NCI-H1092 treated with DMSO at 0.1 percent for 48 hours (cell line): ENCODE measurements at regions not wholly inside any gene's neighbourhood (a gene's known extent, or its start where the extent isn't known, plus 50 kb on each side); places are given as distances from the start of the nearest gene placed in this dataset.
"Not testable (repeated sequence)": the region's sequence is repeated elsewhere in the genome, so short reads cannot be mapped to it uniquely, and the experiment has no call there.

Experiments
- DNase-seq: peaks from one replicate; lab custom pipeline; 2025; lab: John Stamatoyannopoulos, UW

DNA sequence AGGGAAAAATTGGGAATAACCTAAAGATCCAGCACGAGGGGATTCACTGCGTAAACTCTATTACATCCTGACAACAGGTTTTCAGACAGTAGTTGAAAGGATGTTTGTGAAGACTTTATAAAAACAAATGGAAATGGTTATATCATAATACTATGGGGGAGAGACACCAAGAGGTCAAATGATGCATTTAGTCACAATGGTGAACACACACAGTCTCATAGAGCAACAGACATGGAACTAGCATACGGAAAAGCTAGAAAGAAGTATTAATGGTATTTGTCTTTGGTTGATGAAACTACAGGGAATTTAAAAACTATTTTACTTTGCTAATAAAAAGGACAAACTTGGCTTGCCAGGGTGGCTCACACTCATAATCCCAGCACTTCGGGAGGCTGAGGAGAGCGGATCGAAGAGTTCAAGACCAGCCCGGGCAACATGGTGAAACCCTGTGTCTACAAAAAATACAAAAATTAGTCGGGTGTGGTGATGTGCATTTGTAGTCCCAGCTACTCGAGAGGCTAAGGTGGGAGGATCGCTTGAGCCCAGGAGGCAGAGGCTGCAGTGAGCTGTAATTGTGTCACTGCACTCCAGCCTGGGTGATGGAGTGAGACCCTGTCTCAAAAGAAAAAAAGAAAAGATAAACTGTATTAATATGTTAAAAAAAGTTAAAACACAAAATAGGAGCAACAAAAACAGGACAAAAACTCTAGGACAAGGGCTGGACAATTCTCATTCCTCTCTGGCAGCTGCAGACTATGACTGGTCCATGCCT is 94.8 kb downstream of the MYCN start:
- no peak for DNase-seq

DNA sequence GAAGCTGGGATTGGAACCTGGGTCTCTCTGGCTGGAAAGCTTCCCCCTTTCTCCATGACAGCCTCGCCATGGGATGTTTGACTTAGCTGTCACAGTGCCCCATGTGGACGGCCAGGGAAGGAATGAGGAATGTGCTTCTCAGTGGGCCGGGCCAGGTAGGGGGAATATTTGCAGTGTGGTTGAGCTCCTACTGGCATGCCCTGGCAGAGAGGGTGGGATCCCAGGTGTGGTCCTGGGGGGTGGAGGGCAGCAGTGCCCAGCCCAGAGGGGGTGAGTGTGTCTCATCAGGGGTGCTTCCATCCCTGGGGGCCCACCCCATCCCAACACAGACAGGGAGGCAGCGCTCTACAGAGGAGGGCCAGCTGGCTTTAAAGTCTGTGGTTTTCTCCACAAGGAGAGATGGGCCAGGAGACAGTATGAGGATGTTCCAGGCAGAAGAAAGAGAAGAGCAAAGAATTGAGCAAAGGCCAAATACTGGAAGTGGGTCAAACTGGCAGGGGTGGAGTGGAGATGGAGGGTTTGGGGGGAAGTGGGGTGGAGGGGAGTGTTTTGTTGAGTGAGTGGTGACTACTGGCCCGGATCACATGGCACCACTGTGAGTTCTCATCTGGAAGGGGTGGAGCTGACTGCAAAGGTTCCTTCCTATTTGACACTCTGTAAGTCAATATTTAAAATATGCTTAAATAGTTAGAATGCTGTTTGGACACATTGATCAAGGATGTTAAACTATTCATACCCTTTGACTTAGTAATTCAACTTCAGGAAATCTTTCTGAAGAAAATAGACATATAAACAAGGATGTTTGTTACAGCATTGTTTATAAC is 94.0 kb downstream of the MYCN start:
- no peak for DNase-seq

DNA sequence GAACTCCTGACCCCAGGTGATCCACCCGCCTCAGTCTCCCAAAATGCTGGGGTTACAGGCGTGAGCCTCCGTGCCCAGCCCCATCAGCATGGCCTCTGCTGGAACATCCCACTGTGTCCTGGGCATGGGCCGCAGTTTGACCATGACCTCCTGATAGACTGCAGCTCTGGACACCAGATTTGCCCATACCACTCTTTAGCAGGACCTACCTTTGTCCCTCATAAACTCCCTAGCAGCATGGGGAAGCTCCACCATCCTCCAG is 92.6 kb downstream of the MYCN start:
- DNase-seq, result no peak

DNA sequence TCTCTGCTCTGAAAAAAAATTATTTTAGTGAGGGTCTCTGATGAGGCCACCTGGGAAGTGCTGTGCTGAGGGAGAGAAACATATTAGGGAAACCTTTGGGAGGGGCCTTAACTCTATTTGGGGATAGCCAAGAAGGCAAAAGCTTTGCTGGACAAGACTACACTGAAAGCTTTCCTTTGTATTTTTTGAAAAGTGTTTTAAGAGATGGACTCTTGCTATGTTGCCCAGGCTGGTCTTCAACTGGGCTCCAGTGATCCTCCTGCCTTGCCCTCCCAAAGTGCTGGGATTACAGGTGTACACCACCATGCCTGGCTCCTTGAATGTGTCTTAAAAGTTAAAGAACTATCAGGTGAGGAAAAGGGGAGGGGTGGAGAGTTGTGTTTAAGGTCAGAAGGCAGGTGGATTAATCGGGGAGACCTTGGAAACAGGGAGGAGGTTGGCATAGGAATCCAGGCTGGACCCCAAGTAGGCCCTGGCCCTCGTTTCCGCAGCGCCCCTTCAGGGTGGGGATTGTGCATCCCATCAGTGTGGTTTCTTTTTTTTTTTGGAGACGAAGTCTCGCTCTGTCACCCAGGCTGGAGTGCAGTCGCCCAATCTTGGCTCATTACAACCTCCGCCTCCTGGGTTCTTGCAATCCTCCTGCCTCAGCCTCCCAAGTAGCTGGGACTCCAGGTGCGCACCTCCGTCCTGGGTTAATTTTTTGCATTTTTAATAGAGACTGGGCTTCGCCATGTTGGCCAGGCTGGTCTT is 92.1 kb downstream of the MYCN start:
- DNase-seq, result no peak

DNA sequence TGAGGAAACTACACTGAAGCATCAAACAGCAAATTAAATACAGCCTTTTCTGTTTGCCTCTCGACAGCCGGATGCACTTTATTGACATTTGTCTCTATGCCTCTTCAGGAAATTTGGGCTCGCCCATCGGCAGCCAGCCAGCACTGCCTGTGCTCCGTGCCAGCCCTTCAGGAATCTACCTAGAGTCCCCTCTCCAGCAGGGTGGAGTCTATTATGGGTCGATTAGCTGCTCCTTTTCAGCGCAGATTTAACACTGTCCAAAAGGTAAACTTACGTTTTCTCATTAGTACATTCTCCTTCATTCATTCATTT is 91.5 kb downstream of the MYCN start:
- DNase-seq, result peak; percentile 72

DNA sequence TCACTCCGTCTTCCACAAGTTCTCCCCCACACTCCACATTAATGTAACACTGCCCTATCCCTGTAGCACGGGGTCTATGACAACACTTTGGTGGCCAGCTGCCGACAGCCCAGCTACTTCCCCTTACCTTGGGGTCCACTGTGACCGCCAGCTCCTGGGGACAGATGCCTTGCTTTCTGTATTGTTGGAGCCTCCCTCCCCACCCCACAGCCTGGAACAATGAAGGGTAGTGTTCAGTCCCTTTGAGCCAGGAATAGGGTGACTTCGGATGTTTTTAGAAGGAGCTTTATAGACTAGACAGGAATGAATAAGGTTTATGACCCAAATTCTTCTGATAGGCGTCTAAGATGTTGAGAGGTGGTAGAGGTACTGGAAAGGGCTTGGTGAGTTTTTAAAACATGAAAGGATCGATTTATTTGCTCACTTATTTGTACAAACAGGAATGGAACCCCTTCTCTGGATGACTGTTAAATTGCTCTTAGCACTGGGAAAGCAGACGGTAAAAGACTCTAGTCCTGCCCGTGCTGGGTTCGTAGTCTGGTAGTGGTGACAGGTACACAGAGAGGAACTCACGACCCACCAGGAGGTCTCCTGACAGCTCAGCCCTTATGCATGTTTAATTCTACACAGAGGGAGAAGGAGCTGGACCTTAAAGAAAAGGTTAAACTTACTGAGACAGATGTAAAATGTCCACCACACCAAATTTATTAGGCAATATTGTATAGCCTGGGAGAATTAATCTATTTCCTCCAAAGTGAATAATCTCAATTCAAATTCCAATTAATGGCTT is 90.9 kb downstream of the MYCN start:
- peak; percentile 60 for DNase-seq

DNA sequence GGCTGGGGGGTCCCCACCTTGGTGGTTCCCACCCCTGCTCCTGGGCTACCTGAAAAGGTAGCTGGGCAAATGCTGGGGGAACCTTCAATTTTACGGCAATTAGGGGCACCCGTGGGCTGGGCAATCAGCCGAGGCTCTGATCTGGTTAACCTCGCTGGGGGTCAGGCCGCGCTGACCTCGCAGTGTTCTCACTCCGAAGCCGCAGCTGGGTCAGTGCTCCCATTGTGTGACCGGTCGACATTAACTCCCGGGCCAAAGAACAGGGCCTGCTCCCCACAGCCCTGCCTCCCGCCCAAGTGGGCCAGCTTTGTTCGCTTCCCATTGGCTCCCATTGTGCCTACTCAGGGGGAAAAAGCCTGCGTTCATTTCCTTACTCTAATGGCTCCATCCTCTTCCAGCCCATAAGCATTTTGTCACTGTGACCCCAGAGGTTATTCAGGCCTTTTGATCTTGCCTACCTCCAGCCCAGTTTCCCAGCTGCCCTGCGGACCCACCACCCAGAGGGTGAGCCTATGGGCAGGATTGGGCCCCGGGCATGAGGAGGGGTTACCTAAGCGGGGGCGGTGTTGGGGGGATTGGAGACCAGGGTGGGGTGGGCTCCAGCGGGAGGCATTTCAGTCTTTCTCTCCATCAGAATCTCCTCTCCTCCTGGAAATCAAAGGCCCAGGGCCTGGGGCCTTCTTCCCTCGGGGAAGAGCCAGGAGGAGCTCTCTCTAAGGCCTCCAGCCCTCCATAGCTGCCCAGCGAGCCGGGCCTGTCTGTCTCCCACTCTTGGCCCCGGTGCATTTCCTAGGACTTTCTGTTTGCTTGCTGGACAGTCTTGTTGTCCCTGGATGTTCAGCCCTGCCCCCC is 90.1 kb downstream of the MYCN start:
- no peak for DNase-seq

DNA sequence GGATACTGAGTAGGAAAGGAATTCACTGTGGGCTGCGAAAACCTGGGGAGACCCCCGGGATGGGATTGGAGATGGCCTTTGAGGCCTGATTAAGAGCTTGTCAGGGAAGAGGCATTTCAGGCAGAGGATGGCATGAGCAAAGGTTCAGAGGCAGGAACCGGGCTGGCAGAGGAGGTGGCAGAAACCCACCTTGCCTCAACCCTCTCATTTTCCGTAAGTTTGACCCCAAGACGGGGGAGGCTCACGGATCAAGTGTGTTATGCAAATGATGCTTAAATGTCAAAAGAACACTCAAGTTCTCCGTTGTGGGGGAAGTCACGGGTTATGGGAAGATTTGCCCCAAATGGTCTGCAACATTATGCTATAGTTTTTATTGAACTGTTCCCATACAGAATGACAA is 88.3 kb downstream of the MYCN start:
- DNase-seq, result no peak

DNA sequence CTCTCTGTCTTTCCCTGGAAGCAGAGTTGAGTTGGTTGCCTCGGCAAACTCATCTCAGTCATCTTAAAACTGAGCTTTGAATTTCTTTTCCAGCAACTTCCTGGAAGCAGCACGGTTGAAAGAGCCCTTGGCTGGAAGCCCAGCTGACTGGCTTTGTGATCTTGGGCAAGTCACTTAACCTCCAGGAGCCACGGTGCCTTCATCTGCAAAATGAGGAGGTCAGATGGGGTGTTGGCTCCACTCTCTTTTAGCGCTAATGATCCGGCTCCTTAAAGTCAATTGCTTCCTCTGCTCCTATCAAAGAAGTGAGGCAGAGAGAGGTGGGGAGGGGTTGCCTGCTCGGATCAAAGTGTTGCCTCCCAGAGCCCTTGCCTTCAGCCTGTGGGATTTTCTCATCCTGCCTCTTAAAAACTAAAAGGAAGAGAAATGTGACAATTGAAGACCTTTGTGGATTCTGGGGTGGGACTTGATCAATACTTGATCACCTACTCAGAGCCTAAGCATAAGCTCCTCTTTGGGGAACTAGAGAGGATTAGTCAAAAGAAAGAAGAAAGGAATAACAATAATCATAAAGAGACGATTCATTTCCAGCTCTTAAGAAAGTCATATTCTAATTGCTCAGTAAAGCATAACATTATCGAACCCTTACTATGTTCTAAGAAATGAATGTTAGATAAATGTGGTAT is 86.6 kb downstream of the MYCN start:
- no peak for DNase-seq

DNA sequence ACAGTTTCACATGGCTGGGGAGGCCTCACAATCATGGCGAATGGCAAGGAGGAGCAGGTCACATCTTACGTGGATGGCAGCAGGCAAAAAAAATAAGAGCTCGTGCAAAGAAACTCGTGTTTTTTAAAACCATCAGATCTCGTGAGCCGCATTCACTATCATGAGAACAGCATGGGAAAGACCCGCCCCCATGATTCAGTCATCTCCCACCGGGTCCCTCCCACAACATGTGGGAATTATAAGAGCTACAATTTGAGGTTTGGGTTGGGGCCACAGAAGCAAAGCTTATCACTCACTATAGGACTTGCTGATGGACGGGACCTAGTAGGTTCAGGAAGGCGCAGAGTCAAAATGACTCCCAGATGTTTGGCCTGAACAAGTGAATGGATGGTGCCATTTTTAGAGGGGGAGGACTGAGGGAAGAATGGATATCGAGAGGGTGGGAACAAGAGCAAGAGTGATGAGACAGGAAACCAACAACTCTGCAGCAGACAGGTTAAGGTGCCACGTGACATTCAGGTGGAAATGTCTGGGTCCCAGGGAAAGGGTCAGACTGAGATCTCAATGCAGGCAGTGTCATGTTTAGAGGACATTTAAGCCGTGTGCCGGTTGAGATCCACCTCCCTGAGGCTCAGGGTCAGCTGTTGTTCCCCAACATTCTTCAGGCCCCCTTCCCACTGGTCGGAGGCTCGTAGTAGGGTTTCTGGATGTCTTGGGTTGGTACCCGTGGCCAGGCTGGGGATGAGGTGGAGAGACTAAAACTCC is 85.7 kb downstream of the MYCN start:
- no peak for DNase-seq

DNA sequence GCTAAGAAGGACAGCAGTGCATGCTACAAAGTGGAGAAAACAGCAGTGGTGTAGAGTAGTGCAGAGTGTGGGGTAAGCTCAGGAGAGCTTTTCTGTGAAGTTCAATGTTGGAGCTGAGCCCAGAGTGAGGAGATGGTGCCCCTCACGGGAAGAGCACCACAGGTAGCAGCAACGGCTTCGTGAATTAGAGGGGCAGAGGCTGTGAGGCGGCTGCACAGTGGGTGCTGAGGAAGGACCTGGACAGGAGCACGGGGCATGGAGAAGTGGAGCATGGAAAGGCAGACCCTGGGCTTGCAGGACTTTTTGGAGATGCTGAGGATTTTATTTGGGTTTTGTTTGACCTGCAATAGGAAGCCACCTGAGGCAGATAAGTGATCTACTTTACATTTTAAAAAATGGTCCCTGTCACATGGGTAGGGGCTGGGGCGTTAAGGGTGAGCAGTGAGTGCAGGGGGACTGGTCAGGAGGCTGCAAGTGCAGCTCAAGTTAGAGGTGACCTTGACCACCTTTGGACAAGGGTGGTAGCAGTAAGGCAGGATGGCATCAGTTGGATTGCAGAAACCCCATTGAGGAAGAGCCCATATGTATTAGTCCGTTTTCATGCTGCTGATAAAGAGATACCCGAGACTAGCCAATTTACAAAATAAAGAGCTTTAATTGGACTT is 85.0 kb downstream of the MYCN start:
- DNase-seq, result no peak

DNA sequence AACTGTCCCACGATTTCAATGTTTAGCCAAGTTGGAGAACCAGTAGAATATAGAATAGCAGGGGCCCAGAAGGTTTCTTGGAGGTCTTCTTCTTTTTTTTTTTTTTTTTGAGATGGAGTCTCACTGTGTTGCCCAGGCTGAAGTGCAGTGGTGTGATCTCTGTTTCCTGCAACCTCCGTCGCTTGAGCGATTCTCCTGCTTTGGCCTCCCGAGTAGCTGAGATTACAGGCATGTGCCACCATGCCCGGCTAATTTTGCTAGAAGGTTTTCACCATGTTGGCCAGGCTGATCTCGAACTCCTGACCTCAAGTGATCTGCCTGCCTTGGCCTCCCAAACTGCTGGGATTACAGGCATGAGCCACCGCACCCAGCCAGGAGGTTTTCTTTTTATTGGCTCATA is 84.3 kb downstream of the MYCN start:
- not testable (repeated sequence) for DNase-seq

DNA sequence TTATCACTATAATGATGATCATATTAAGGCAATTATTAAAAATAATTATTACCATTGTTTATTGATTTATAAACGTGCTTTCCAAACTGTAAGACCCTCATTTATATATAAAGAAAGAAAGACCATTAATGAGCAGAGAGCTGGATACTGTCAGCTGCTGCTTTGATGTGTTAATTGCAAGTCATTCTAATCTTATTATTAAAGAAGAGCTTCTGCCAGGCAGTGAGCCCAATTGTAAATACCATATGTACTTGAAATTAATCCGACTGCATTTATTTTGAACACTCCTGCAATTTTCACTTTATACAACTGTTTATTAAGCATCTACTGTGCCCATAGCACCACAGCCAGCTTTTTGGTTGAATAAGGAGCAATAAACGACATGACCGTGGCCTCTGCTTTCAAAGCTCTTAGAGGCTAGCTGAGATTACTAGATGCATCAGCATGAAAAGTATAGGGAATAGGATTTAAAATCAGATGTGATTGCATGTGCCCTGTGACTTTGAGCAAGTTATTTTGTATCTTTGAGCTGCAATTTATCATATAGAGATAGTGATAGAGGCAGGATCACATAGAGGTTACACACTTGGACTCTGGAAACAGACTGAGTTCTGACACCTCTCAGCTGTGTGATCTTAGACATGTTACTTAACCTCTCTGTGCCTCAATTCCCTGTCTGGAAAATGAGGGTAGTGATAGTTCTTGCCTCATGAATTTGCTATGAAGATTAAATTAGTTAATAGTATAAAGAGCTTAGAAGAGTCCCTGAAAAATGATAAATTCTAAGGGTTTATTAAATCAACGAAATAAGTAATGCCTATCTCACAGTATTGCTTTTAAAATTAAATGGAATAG is 83.4 kb downstream of the MYCN start:
- no peak for DNase-seq

DNA sequence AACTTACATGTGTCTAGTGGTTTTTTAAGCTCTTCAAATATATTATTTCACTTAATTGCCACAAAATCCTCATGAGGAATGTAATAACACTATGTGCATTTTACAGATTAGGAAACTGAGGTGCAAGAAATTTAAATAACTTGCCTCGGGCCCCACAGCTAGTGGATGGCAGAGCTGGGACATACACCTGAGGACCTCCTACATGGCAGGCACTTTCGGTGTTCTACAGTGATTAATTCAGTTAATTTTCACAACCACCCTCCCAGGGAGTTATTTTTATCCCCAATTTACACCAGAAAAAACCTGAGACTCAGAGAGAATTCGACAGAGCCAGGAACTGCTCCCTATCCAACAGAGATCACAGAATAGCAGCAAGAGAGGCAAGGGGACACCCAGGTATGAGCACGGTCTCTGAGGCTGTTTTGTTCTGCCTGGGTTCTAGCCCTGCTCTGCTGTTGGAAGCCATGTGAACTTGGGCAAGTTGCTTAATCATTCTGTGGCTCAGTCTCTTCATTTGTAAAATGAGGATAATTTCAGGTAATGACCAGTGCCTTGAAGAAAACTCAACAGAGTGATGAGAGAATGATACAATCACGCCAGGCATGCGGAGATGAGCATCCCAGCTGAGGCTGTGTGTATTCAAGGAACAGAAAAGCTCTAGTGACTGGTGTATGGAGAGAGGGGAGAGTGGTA is 82.3 kb downstream of the MYCN start:
- DNase-seq, result no peak

DNA sequence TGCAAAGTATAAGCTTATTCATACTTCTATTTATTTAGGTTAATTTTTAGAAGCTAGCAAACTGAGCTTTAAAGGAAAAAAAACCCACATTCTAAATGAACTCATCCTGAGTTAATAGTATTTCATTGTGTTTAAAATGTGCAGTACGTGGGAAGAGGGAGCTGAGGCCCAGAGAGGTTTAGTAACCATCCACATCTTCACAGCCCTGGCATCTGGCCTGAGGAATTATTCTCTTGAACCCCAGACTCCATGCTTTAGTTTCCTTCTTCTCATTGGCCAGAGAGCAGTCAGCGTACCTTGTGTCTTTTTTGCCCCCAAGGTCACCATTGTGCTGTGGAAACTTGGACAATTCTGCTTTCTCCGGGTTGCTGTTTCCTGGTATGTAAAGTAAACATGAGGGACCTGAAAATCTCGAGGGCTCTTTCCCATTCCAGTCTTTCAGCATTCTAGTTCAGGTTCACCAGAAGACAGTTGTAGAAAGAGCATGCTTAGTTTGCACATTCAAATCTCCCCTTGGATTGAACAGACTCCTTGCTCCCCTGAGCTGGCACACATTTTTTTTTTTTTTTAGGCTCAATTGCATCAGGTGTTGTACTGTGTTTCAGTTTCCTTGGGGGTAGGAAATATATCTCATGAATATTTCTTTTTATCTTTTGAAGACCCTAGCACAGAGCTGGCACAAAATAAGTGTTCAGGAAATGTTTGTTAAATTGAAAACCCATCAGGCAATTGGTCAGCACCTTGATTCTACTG is 81.4 kb downstream of the MYCN start:
- DNase-seq, result no peak

DNA sequence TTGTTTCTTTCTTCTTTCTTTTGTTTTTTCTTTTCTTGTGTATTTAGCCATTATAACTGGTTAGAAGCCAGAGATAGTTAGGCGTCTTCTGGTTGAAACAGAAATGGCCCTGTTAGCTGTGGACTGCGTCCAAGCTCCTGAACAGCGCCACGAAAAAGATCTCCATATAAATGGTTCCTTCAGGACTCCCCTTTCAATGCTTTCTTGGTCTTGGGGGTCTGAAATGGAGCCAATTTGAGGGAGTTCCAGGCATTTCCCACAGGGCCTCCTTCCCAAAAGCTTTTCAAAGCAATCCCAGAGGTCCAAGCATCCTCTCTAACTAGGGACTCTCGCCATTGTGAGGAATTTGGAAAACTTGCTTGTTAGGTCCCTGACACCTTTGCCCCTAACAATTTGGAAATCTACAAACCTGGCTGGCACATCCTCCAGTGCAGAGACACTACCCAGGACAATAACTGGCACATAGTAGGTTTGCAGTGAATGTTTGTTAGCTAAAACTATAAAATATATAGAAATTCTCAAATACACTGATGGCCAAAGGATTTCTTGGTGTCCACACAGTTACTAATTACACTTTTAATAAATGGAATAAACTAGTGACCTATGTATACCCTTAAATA is 80.1 kb downstream of the MYCN start:
- DNase-seq, result no peak
